K562 (cell line): ENCODE measurements at regions not wholly inside any gene's neighbourhood (a gene's known extent, or its start where the extent isn't known, plus 50 kb on each side); places are given as distances from the start of the nearest gene placed in this dataset.

Experiments used
- ATAC-seq: fragments of 200-7000 bp; cut with Tn5 transposase; 3 replicates; pipeline ENCODE4 v1.9.1; 2020; ENCODE audit warnings: moderate library complexity
- BruUV-seq: library from RNA; stranded (reverse); fragments of 400-500 nt; replicated peaks from 2 replicates; lab custom pipeline; 2021; lab: Mats Ljungman, UMichigan
- CTCF ChIA-PET: fragments of 300-600 bp; formaldehyde crosslinking; extraction: SDS; loops from one replicate; lab custom pipeline; 2021; ENCODE audit warnings: low intra/inter-chr PET ratio; lab: Yijun Ruan, JAX
- POLR2A ChIA-PET: fragments of 300-600, 350-650 bp; sonication (Branson Sonifier 250); formaldehyde crosslinking; extraction: SDS; loops from one replicate; lab custom pipeline; 2021; ENCODE audit warnings: antibody characterized with exemption, inconsistent platforms; lab: Yijun Ruan, JAX
- DNase-seq, 4 experiments: peaks; one replicate each; pipeline versions ENCODE4 v3.0.0 to v3.0.0-alpha.2; 2011 to 2018; ENCODE audit warnings: low spot score in 3 of 4, mixed read lengths in 3 of 4; ENCODE audit errors: extremely low read depth in 1 of 4
- FAIRE-seq: peaks from 2 replicates; lab custom pipeline; 2011; peaks lifted over from hg19 to GRCh38; lab: Jason Lieb, UNC
- H2AFZ ChIP-seq: 2 replicates; pipeline ENCODE4 v1.6.0; 2011; ENCODE audit warnings: low read depth, low read length, control low read depth, inconsistent platforms
- H3K27ac ChIP-seq: fragments of 200-600 bp; 3 replicates; pipeline ENCODE4 v1.8.0; 2011; ENCODE audit warnings: low read depth, mild to moderate bottlenecking, control low read depth, inconsistent platforms, low read length, moderate library complexity, mixed read lengths; ENCODE audit errors: extremely low read depth
- H3K27me3 ChIP-seq, 2 experiments: fragments of 300-600 bp in 1 of 2; 2 replicates in 1 of 2; 3 replicates in 1 of 2; pipeline versions ENCODE4 v1.6.0 to v1.8.0; 2011; ENCODE audit warnings: inconsistent platforms in 2 of 2, low read length in 2 of 2, mild to moderate bottlenecking in 1 of 2, mixed read lengths in 1 of 2, moderate library complexity in 1 of 2; ENCODE audit not compliant: control insufficient read depth in 2 of 2, insufficient read depth in 2 of 2
- H3K36me3 ChIP-seq: fragments of 300-600 bp; 3 replicates; pipeline ENCODE4 v1.8.0; 2011; ENCODE audit warnings: mild to moderate bottlenecking, low read length, inconsistent platforms; ENCODE audit not compliant: control insufficient read depth, insufficient read depth
- H3K4me1 ChIP-seq, 2 experiments: fragments of 200-600 bp in 1 of 2; replicated peaks in 1 of 2; 2 replicates in 1 of 2; 3 replicates in 1 of 2; pipeline versions ENCODE4 v1.5.1 to v1.8.0; 2011; ENCODE audit warnings: inconsistent platforms in 2 of 2, low read length in 2 of 2, mild to moderate bottlenecking in 1 of 2, mixed read lengths in 1 of 2, moderate library complexity in 1 of 2; ENCODE audit not compliant: control insufficient read depth in 2 of 2, insufficient read depth in 2 of 2
- H3K4me2 ChIP-seq: 2 replicates; pipeline ENCODE4 v1.6.1; 2011; ENCODE audit warnings: low read length, control low read depth, inconsistent platforms, mixed read lengths; ENCODE audit not compliant: insufficient read depth
- H3K4me3 ChIP-seq: fragments of 200-600 bp; sonication (generic), shearing (Covaris generic); 2 replicates; pipeline ENCODE4 v1.5.1; 2016; ENCODE audit warnings: control low read depth, inconsistent platforms
- H3K79me2 ChIP-seq: fragments of 200-600 bp; 3 replicates; pipeline ENCODE4 v1.8.0; 2011; ENCODE audit warnings: low read length, inconsistent platforms; ENCODE audit not compliant: control insufficient read depth, insufficient read depth
- H3K9ac ChIP-seq, 2 experiments: 2 replicates each; pipeline versions ENCODE4 v1.6.0 to v1.6.1; 2011; ENCODE audit warnings: low read depth in 2 of 2, low read length in 2 of 2, control low read depth in 1 of 2, inconsistent platforms in 1 of 2, mild to moderate bottlenecking in 1 of 2, mixed read lengths in 1 of 2; ENCODE audit not compliant: insufficient read depth in 1 of 2
- H3K9me1 ChIP-seq: one replicate; pipeline ENCODE4 v1.6.0; 2011; ENCODE audit warnings: inconsistent platforms, mild to moderate bottlenecking, low read length, moderate library complexity; ENCODE audit not compliant: control insufficient read depth, insufficient read depth
- H3K9me3 ChIP-seq: replicated peaks from 2 replicates; pipeline ENCODE4 v1.5.1; 2011; ENCODE audit warnings: low read depth, low read length, inconsistent platforms; ENCODE audit not compliant: control insufficient read depth, insufficient read depth
- H4K20me1 ChIP-seq: replicated peaks from 2 replicates; pipeline ENCODE4 v1.6.1; 2011; ENCODE audit warnings: low read length, inconsistent platforms, mixed read lengths; ENCODE audit not compliant: control insufficient read depth, insufficient read depth
- CBFA2T2 ChIP-seq: fragments of 450-650 bp; conservative IDR thresholded peaks from 2 replicates; pipeline ENCODE4 v1.6.1; 2017; ENCODE audit warnings: mild to moderate bottlenecking
- E2F3 ChIP-seq: fragments of 250-450 bp; sonication (Bioruptor Pico); IDR thresholded peaks from 2 replicates; pipeline ENCODE4 v1.4.0; 2020; ENCODE audit warnings: mild to moderate bottlenecking
- EHMT2 ChIP-seq: fragments of 450-650 bp; IDR thresholded peaks from 2 replicates; pipeline ENCODE4 v1.6.1; 2018; ENCODE audit warnings: antibody characterized with exemption
- ESRRB ChIP-seq: fragments of 250-450 bp; sonication (Bioruptor Pico); IDR thresholded peaks from 2 replicates; pipeline ENCODE4 v1.5.0; 2020; ENCODE audit warnings: mild to moderate bottlenecking, moderate library complexity, borderline replicate concordance
- HDAC3 ChIP-seq: fragments of 450-650 bp; IDR thresholded peaks from 2 replicates; pipeline ENCODE4 v1.6.1; 2018; ENCODE audit warnings: borderline replicate concordance, mild to moderate bottlenecking, moderate library complexity; ENCODE audit not compliant: partially characterized antibody
- NCOR1 ChIP-seq: fragments of 450-650 bp; IDR thresholded peaks from 2 replicates; pipeline ENCODE4 v1.6.1; 2016; ENCODE audit warnings: mild to moderate bottlenecking, moderate library complexity
- OTX1 ChIP-seq: fragments of 450-650 bp; formaldehyde crosslinking; IDR thresholded peaks from 2 replicates; pipeline ENCODE4 v1.4.0; 2022; ENCODE audit warnings: mild to moderate bottlenecking
- RBBP5 ChIP-seq: fragments of 200-600 bp; sonication (generic); IDR thresholded peaks from 2 replicates; pipeline ENCODE4 v1.6.1; 2012; ENCODE audit warnings: borderline replicate concordance, mild to moderate bottlenecking, low read length, control low read depth, inconsistent platforms; ENCODE audit not compliant: insufficient read depth, poor library complexity, severe bottlenecking
- RBM15 ChIP-seq: fragments of 200-400 bp; formaldehyde crosslinking; IDR thresholded peaks from 2 replicates; pipeline ENCODE4 v1.6.1; 2018; ENCODE audit warnings: mild to moderate bottlenecking, low read length, moderate library complexity; ENCODE audit not compliant: insufficient read depth
- RFX7 ChIP-seq: fragments of 250-450 bp; sonication (Bioruptor Pico); IDR thresholded peaks from 2 replicates; pipeline ENCODE4 v1.5.1; 2021; ENCODE audit warnings: mild to moderate bottlenecking
- SNRNP70 ChIP-seq: fragments of 200-400 bp; formaldehyde crosslinking; optimal IDR thresholded peaks from 2 replicates; pipeline ENCODE3; 2017; ENCODE audit warnings: low read depth, low read length
- XRCC5 ChIP-seq: fragments of 200-400 bp; formaldehyde crosslinking; IDR thresholded peaks from 2 replicates; pipeline ENCODE4 v1.6.1; 2017; ENCODE audit warnings: low read depth, mild to moderate bottlenecking, low read length
- ZNF316 ChIP-seq: fragments of 450-650 bp; IDR thresholded peaks from 2 replicates; pipeline ENCODE4 v1.6.1; 2016
- ZNF76 ChIP-seq: fragments of 250-450 bp; sonication (Bioruptor Pico); IDR thresholded peaks from 2 replicates; pipeline ENCODE4 v1.4.0; 2020; ENCODE audit warnings: mild to moderate bottlenecking, moderate library complexity, borderline replicate concordance
- WGBS: fragments of 100-300 bp; shearing (Covaris generic); methylation state at CpG from one replicate; pipeline ENCODE4 v1.1.6; 2016; ENCODE audit warnings: low coverage, mixed read lengths; ENCODE audit not compliant: insufficient coverage; ENCODE audit errors: missing lambda C conversion rate; 5-methylcytosine and 5-hydroxymethylcytosine counted together
- in situ Hi-C: fragments of 300-500 bp; cut with MboI; formaldehyde crosslinking; loops from 4 replicates; pipeline ENCODE4 v1.15.0; 2018; ENCODE audit warnings: inconsistent platforms, mixed read lengths
- intact Hi-C: fragments of 100-400 bp; cut with micrococcal nuclease; formaldehyde crosslinking; loops from 2 replicates; pipeline ENCODE4 v1.14.2; 2022
- TF ChIP-seq, protein P1 (sequence below): fragments of 450-650 bp; IDR thresholded peaks from 2 replicates; pipeline ENCODE4 v1.7.1; 2018; ENCODE audit warnings: mild to moderate bottlenecking, low read depth; ENCODE audit not compliant: partially characterized antibody
- TF ChIP-seq, protein P2 (sequence below), 2 experiments: fragments of 450-650 bp in 1 of 2; sonication (generic) in 1 of 2; formaldehyde crosslinking; conservative IDR thresholded peaks; 2 replicates each; pipeline versions ENCODE4 v1.4.0 to v1.8.1; 2020 to 2022; ENCODE audit warnings: mild to moderate bottlenecking in 1 of 2, missing genetic modification reagents in 1 of 2
- TF ChIP-seq, protein P3 (sequence below): fragments of 450-650 bp; IDR thresholded peaks from 2 replicates; pipeline ENCODE4 v1.6.1; 2014; ENCODE audit warnings: low read depth, mild to moderate bottlenecking, moderate library complexity, borderline replicate concordance

DNA sequence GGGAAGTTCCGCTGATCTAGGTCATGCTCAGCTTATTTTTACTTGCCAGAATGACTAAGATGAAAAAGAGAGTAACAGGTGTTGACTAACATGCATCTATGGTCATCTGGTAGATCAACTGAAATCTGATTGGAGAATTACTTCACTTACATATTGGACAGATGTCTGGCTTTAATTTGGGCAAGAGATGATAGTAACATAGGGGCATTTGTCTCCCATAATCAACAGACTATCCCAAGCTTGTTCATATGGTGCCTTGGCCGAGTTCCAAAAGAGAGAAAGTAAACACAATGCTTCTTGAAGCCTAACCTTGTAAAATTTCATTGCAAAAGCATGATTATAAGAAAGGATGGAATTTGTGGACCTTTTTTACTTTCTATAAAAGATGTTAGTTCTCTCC is 503.7 kb downstream of the ADCYAP1 start (continued):
- TF ChIP-seq OTX1 (CRISPR knock-in tag) = no peak
- no peak for TF ChIP-seq RBM15
- TF ChIP-seq, protein P1, sequence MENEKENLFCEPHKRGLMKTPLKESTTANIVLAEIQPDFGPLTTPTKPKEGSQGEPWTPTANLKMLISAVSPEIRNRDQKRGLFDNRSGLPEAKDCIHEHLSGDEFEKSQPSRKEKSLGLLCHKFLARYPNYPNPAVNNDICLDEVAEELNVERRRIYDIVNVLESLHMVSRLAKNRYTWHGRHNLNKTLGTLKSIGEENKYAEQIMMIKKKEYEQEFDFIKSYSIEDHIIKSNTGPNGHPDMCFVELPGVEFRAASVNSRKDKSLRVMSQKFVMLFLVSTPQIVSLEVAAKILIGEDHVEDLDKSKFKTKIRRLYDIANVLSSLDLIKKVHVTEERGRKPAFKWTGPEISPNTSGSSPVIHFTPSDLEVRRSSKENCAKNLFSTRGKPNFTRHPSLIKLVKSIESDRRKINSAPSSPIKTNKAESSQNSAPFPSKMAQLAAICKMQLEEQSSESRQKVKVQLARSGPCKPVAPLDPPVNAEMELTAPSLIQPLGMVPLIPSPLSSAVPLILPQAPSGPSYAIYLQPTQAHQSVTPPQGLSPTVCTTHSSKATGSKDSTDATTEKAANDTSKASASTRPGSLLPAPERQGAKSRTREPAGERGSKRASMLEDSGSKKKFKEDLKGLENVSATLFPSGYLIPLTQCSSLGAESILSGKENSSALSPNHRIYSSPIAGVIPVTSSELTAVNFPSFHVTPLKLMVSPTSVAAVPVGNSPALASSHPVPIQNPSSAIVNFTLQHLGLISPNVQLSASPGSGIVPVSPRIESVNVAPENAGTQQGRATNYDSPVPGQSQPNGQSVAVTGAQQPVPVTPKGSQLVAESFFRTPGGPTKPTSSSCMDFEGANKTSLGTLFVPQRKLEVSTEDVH = no peak
- no peak for TF ChIP-seq XRCC5
- 0 out of 2 replicates have a peak, but pooled peaks have one; percentile 42 for TF ChIP-seq EHMT2
- TF ChIP-seq ZNF316 = 0 out of 2 replicates have a peak, but pooled peaks have one; percentile 4
- no peak for TF ChIP-seq E2F3 (CRISPR knock-in tag)

DNA sequence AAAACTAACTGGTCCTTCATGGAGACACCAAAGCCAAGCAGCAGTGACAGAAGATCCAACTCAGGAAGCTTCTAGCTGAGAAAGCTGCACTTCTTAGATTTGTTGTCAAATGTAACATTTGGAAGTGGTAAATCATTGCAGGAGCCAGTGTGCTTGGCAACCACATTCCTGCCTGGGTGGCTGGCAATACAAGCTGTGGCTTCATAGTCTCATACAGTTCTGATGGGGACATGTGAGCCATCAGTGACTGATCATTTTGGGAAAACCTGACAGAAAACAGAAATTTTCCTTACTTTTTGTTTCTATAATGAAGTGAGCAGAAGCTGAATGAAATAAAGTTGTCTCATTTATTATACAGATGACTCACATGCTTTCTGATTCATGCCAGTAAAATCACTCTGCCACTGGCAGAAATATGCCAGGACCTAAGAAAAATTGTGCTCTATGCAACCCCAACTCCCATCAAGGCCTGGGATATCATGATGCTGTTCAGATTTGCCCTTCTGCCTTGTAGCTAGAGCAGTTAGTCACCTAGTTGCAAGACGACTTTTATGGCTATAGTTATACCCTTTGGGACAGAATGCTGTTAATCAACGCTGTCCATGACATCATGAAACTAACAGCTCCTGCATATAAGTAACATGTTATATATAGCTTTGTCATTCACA is 508.1 kb downstream of the ADCYAP1 start:
- 6% methylated on average over 2 of the region's 2 CpGs for WGBS
- H4K20me1 ChIP-seq = no peaks in the 10 kb centered on the region
- H3K27me3 ChIP-seq = no peaks in the 10 kb centered on the region; a peak in 1 of 5 replicates
- in situ Hi-C loops = no loop called here
- POLR2A ChIA-PET = interaction anchor here (1.1 to 2.2 kb wide), 2 partner anchors 10 to 14 kb away, joined by 4 to 6 read pairs; no protein-coding TSS in a partner anchor
- no peak overlapping the region for H3K4me2 ChIP-seq
- no peak overlapping the region for H3K4me3 ChIP-seq
- H3K79me2 ChIP-seq = no peaks in the 10 kb centered on the region
- no peak overlapping the region for H3K27ac ChIP-seq
- H3K36me3 ChIP-seq = no peaks in the 10 kb centered on the region
- no peaks in the 10 kb centered on the region for H3K9me1 ChIP-seq
- DNase-seq (no peak), FAIRE-seq (no peak), ATAC-seq (no peak)
- no peak overlapping the region for H2AFZ ChIP-seq
- peaks cover 0 to 4% of the 10 kb centered on the region in 2 experiments; a peak in 1 of 5 replicates for H3K4me1 ChIP-seq
- H3K9me3 ChIP-seq = no peaks in the 10 kb centered on the region
- no TSS peak for BruUV-seq
- intact Hi-C loops = no loop called here
- H3K9ac ChIP-seq = no peak overlapping the region
- CTCF ChIA-PET = no interaction called here
- TF ChIP-seq RBBP5 (no peak), SNRNP70 (no peak), HDAC3 (no peak), ESRRB (CRISPR knock-in tag) (no peak), RFX7 (CRISPR knock-in tag) (no peak), CBFA2T2 (no peak), NCOR1 (no peak), ZNF76 (CRISPR knock-in tag) (no peak)
- TF ChIP-seq, protein P2, sequence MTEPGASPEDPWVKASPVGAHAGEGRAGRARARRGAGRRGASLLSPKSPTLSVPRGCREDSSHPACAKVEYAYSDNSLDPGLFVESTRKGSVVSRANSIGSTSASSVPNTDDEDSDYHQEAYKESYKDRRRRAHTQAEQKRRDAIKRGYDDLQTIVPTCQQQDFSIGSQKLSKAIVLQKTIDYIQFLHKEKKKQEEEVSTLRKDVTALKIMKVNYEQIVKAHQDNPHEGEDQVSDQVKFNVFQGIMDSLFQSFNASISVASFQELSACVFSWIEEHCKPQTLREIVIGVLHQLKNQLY (CRISPR knock-in tag; conservative IDR thresholded peaks at IDR 0.05) = no peak
- TF ChIP-seq, protein P3, sequence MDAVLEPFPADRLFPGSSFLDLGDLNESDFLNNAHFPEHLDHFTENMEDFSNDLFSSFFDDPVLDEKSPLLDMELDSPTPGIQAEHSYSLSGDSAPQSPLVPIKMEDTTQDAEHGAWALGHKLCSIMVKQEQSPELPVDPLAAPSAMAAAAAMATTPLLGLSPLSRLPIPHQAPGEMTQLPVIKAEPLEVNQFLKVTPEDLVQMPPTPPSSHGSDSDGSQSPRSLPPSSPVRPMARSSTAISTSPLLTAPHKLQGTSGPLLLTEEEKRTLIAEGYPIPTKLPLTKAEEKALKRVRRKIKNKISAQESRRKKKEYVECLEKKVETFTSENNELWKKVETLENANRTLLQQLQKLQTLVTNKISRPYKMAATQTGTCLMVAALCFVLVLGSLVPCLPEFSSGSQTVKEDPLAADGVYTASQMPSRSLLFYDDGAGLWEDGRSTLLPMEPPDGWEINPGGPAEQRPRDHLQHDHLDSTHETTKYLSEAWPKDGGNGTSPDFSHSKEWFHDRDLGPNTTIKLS = no peak
